GM13977 (cell line): ENCODE measurements at regions not wholly inside any gene's neighbourhood (a gene's known extent, or its start where the extent isn't known, plus 50 kb on each side); places are given as distances from the start of the nearest gene placed in this dataset.

ENCODE experiments used
- DNase-seq: peaks from one replicate; pipeline ENCODE4 v3.0.0; 2012; ENCODE audit warnings: low spot score
- in situ Hi-C: fragments of 300-500 bp; cut with MboI; formaldehyde crosslinking; loops from one replicate; pipeline ENCODE4 v1.12.0; 2022; ENCODE audit warnings: low sequenced_read_pairs, low pct_unique_long_range_greater_than_20kb, mixed read lengths, inconsistent platforms; ENCODE audit not compliant: unreplicated experiment
- TF ChIP-seq, protein P1 (sequence below): IDR thresholded peaks from 2 replicates; pipeline ENCODE4 v1.5.1; 2012; ENCODE audit warnings: mild to moderate bottlenecking, control low read depth; ENCODE audit not compliant: insufficient read depth; ENCODE audit errors: extremely low read depth, missing control alignments

- DNase-seq: no peak
- in situ Hi-C loops: no loop called here
- TF ChIP-seq, protein P1, sequence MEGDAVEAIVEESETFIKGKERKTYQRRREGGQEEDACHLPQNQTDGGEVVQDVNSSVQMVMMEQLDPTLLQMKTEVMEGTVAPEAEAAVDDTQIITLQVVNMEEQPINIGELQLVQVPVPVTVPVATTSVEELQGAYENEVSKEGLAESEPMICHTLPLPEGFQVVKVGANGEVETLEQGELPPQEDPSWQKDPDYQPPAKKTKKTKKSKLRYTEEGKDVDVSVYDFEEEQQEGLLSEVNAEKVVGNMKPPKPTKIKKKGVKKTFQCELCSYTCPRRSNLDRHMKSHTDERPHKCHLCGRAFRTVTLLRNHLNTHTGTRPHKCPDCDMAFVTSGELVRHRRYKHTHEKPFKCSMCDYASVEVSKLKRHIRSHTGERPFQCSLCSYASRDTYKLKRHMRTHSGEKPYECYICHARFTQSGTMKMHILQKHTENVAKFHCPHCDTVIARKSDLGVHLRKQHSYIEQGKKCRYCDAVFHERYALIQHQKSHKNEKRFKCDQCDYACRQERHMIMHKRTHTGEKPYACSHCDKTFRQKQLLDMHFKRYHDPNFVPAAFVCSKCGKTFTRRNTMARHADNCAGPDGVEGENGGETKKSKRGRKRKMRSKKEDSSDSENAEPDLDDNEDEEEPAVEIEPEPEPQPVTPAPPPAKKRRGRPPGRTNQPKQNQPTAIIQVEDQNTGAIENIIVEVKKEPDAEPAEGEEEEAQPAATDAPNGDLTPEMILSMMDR: no peak
Measured at GRCh38 chr11:127273593-127274327, 273.2 kb upstream of the KIRREL3 start.

- no peak for DNase-seq
- in situ Hi-C loops: no loop called here
Measured at GRCh38 chr11:127270851-127271250, 270.3 kb upstream of the KIRREL3 start.

DNA sequence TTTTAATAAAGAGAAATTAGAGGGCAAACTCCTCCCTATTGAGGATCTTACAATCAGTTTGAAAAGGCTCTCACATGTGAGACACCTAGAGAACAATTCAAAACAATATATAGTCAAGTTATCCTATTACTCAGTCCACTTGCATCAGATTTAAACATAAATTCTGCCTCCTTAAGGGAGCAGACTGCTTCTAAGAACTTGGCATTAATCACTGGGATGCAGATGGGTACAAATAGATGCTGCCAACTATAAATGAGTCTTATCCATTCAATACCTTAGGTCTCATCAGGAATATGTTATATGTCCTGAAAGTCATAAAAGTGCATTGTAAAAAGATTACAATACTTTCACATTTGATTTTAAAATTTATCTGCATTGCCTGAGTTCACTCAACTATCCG lies 269.3 kb upstream of the KIRREL3 start:
- TF ChIP-seq, protein P1: no peak
- in situ Hi-C loops: no loop called here
- DNase-seq: no peak

More at GRCh38 chr11:127270851-127271250, 270.3 kb upstream of the KIRREL3 start:
- TF ChIP-seq, protein P1: no peak

DNA sequence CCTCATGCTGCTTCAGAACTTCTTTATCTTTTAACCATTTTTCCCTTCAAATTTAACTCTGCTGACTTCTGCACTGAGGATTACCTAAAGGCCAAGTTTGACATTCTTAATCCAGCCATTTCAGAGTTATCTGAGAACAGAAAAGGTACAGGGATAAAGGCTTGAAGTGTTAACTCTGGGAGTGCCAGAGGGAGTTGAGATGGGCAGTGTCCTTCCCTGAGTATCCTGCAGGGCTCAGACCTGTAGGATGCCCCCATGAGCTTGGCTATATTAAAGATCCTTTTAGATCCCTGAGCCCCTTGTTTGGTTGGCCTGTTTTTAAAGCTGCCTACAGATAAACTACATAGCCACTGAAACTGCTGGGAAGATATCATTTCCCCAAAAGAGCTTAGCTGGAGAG lies 268.4 kb upstream of the KIRREL3 start:
- no peak for DNase-seq
- in situ Hi-C loops: no loop called here
- TF ChIP-seq, protein P1: no peak

DNA sequence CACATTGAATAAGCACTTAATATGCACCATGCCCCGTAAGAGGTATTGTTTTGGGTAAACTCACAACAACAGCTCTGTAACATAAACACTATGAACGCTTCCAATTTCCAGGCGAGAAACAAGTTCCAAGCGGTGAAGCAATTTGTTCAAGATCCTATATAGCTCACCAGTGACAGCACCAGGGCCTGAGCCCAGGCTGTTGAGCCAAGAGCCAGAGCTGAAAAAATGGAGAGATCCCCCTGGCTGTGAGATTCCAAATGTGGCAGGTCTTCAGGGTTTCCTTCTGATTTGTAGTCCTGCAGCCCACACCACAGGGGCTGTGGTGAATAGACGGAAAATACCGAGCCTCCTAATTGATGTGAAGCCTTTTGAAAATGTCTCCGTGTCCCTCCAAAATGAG lies 268.0 kb upstream of the KIRREL3 start:
- in situ Hi-C loops: no loop called here
- TF ChIP-seq, protein P1: no peak

DNA sequence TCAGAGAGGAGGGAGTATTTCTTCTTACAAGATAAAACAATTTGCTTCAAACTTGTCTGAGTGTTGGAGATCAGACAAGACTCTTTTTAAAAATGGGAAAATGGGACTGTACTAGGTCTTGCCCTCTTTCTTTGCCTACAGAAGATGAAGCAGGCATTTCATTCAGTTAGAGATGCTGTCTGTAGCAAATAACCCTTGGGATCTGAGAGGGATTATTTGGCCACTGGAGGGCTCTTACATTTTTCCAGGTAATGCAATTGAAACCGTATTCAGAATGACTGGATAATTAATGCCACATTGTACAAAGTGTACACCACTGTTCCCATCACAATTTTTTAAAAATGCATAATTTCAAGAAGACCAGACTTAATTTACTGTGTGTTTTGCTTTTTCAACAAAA lies 258.5 kb upstream of the KIRREL3 start:
- TF ChIP-seq, protein P1: no peak
- no peak for DNase-seq
- in situ Hi-C loops: no loop called here

More for the DNA sequence above, 268.0 kb upstream of the KIRREL3 start:
- DNase-seq: no peak
